ENCODE measurements at regions not wholly inside any gene's neighbourhood (a gene's known extent, or its start where the extent isn't known, plus 50 kb on each side); places are given as distances from the start of the nearest gene placed in this dataset.

- Mint-ChIP-seq H3K27ac (no peak overlapping the region), H3K4me3 (no peak overlapping the region)
These were observed 138.4 kb downstream of the FAM161A start for GRCh38 chr2:61715506-61715905.

DNA sequence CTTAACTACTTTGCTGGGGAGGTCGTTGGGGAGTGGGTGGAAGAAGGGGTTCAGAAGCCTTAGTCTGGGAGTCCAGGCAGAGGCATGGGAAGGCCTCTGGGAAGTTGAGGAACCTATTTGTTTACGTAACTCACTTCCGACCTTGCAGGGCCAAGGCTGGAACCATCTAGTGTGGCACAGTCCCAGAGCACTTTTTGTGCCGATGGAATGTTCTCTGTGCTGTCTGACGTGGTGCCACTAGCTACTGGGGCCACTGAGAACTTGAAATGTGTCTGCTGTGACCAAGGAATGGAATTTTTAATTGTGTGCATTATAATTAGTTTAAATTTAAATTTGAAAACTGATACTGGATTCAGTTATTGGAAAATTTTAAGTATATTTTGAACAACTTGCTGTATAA, 139.7 kb downstream of the FAM161A start:
- H3K4me1 Mint-ChIP-seq (ENCODE audit: unreplicated experiment), result no peaks in the 10 kb centered on the region
- H3K36me3 Mint-ChIP-seq, result no peaks in the 10 kb centered on the region
- H3K4me3 Mint-ChIP-seq, result no peak overlapping the region
- TF ChIP-seq, protein P1, sequence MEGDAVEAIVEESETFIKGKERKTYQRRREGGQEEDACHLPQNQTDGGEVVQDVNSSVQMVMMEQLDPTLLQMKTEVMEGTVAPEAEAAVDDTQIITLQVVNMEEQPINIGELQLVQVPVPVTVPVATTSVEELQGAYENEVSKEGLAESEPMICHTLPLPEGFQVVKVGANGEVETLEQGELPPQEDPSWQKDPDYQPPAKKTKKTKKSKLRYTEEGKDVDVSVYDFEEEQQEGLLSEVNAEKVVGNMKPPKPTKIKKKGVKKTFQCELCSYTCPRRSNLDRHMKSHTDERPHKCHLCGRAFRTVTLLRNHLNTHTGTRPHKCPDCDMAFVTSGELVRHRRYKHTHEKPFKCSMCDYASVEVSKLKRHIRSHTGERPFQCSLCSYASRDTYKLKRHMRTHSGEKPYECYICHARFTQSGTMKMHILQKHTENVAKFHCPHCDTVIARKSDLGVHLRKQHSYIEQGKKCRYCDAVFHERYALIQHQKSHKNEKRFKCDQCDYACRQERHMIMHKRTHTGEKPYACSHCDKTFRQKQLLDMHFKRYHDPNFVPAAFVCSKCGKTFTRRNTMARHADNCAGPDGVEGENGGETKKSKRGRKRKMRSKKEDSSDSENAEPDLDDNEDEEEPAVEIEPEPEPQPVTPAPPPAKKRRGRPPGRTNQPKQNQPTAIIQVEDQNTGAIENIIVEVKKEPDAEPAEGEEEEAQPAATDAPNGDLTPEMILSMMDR (conservative IDR thresholded peaks at IDR 0.05), result no peak
- no peaks in the 10 kb centered on the region for H3K27me3 Mint-ChIP-seq
- H3K27ac Mint-ChIP-seq, result no peak overlapping the region
- no peaks in the 10 kb centered on the region for H3K9me3 Mint-ChIP-seq
- DNase-seq (ENCODE audit: extremely low spot score, unreplicated experiment), result no peak

More at GRCh38 chr2:61715506-61715905, 138.4 kb downstream of the FAM161A start:
- Mint-ChIP-seq H3K36me3 (no peaks in the 10 kb centered on the region), H3K9me3 (no peaks in the 10 kb centered on the region), H3K27me3 (no peaks in the 10 kb centered on the region), H3K4me1 (ENCODE audit: unreplicated experiment) (no peaks in the 10 kb centered on the region)
- no peak for DNase-seq (ENCODE audit: extremely low spot score, unreplicated experiment)
- TF ChIP-seq, protein P1 (conservative IDR thresholded peaks at IDR 0.05), result no peak

GRCh38 chr2:61713457-61713856, 140.4 kb downstream of the FAM161A start:
- no peak overlapping the region for H3K27ac Mint-ChIP-seq

GRCh38 chr2:61712060-61712459, 141.8 kb downstream of the FAM161A start:
- TF ChIP-seq, protein P1 (conservative IDR thresholded peaks at IDR 0.05), result no peak
- Mint-ChIP-seq H3K36me3 (no peaks in the 10 kb centered on the region), H3K9me3 (no peaks in the 10 kb centered on the region), H3K4me3 (no peak overlapping the region), H3K4me1 (ENCODE audit: unreplicated experiment) (no peaks in the 10 kb centered on the region), H3K27me3 (no peaks in the 10 kb centered on the region), H3K27ac (no peak overlapping the region)
- DNase-seq (ENCODE audit: extremely low spot score, unreplicated experiment), result no peak

More at GRCh38 chr2:61713457-61713856, 140.4 kb downstream of the FAM161A start:
- no peak overlapping the region for H3K4me3 Mint-ChIP-seq
- no peaks in the 10 kb centered on the region for H3K27me3 Mint-ChIP-seq
- TF ChIP-seq, protein P1 (conservative IDR thresholded peaks at IDR 0.05), result no peak
- no peaks in the 10 kb centered on the region for H3K36me3 Mint-ChIP-seq
- H3K4me1 Mint-ChIP-seq (ENCODE audit: unreplicated experiment), result no peaks in the 10 kb centered on the region
- no peak for DNase-seq (ENCODE audit: extremely low spot score, unreplicated experiment)
- H3K9me3 Mint-ChIP-seq, result no peaks in the 10 kb centered on the region

- H3K36me3 Mint-ChIP-seq, result no peaks in the 10 kb centered on the region
- no peak for DNase-seq (ENCODE audit: extremely low spot score, unreplicated experiment)
- H3K4me3 Mint-ChIP-seq, result no peak overlapping the region
- TF ChIP-seq, protein P1 (conservative IDR thresholded peaks at IDR 0.05), result no peak
- no peaks in the 10 kb centered on the region for H3K9me3 Mint-ChIP-seq
- H3K27ac Mint-ChIP-seq, result no peak overlapping the region
- no peaks in the 10 kb centered on the region for H3K4me1 Mint-ChIP-seq (ENCODE audit: unreplicated experiment)
- no peaks in the 10 kb centered on the region for H3K27me3 Mint-ChIP-seq
These were observed 143.1 kb downstream of the FAM161A start for GRCh38 chr2:61710711-61711110.
